ENCODE measurements at regions not wholly inside any gene's neighbourhood (a gene's known extent, or its start where the extent isn't known, plus 50 kb on each side); places are given as distances from the start of the nearest gene placed in this dataset.

DNA sequence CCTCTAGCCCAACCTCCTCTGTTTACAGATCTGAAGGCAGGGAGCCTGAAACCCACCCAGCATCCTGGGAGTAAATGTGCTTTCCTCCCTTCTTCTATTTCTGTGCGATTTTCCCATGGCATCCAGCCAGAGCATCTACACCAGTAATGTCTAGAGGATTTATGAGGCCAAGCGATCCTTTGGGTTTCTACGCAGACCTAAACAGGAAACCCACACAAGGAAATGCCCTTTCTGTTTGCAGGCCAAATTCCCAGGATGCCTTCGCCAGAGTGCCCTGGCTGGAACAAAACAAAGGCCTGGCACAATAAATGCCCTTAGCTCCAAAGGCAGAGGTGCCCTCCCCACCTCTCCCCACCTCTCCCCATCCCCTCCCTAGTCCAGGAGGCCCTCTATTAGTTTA is 110.5 kb upstream of the CDC42BPA start:
- FAIRE-seq: no peak
- intact Hi-C loops (cut with DNase I): loop anchor here in 1 of 3 donors (10.0 kb wide), 1 partner anchor 84 kb away; no protein-coding TSS in a partner anchor
- WGBS, 2 donors: 53 to 57% methylated on average over 4 of the region's 4 CpGs
- no peak overlapping the region for H3K4me3 ChIP-seq
- TF ChIP-seq, protein P1, sequence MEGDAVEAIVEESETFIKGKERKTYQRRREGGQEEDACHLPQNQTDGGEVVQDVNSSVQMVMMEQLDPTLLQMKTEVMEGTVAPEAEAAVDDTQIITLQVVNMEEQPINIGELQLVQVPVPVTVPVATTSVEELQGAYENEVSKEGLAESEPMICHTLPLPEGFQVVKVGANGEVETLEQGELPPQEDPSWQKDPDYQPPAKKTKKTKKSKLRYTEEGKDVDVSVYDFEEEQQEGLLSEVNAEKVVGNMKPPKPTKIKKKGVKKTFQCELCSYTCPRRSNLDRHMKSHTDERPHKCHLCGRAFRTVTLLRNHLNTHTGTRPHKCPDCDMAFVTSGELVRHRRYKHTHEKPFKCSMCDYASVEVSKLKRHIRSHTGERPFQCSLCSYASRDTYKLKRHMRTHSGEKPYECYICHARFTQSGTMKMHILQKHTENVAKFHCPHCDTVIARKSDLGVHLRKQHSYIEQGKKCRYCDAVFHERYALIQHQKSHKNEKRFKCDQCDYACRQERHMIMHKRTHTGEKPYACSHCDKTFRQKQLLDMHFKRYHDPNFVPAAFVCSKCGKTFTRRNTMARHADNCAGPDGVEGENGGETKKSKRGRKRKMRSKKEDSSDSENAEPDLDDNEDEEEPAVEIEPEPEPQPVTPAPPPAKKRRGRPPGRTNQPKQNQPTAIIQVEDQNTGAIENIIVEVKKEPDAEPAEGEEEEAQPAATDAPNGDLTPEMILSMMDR (IDR thresholded peaks at IDR 0.05): no peak
- H3K36me3 ChIP-seq: no peaks in the 10 kb centered on the region
- H3K27me3 ChIP-seq: no peaks in the 10 kb centered on the region
- DNase-seq: peak in 2 of 6 donors; percentile 20 to 43
- no peaks in the 10 kb centered on the region for H3K9me3 ChIP-seq
- H3K4me1 ChIP-seq: no peaks in the 10 kb centered on the region
- peak overlapping the region in 2 of 4 donors; percentile 34 to 58 for H3K27ac ChIP-seq
- peak; percentile 36 to 73 (median 60) for ATAC-seq

DNA sequence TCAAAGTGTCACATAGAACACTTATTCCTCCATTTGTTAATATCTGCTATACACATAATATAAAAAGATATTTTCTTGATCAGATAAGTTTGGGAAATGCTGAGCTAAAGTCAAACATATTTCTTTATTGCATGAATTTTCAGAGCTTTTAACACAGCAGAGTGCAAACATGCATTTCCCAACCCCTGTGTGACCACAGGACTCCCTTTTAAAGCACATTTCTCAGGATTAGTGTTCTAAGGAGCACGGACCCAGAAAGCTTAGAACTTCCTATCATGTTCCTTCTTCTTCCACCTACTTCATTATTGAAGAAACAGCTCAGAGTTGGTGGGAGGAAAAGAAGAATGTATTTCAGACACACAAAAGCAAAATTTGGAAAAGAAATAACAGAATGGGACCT is 109.1 kb upstream of the CDC42BPA start:
- TF ChIP-seq, protein P1 (IDR thresholded peaks at IDR 0.05): no peak
- Histone ChIP-seq H3K27me3 (no peaks in the 10 kb centered on the region), H3K4me1 (no peaks in the 10 kb centered on the region), H3K36me3 (no peaks in the 10 kb centered on the region), H3K27ac (no peak overlapping the region), H3K9me3 (no peaks in the 10 kb centered on the region), H3K4me3 (no peak overlapping the region)
- no peak for ATAC-seq
- FAIRE-seq: no peak
- WGBS, 2 donors: 74 to 85% methylated on average over 1 of the region's 1 CpG
- intact Hi-C loops (cut with DNase I): loop anchor here in 1 of 3 donors (10.0 kb wide), 1 partner anchor 83 kb away; no protein-coding TSS in a partner anchor
- no peak for DNase-seq

DNA sequence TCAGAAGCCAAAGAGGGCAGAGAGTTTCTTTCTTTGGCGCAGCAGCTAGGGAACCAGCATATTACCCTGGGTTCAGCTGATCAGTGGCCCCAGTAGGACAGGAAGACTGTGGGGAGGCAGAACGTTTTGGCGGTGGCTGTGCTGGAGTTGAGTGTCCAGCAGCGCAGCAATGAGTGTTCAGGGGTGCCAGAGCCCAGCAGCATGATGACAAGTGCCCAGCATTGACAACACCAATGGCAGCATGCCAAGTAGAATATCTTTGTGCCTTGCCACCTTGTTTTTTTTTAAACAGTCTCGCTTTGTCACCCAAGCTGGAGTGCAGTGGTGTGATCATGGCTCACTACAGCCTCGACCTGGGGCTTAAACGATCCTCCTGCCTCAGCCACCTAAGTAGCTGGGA is 106.7 kb upstream of the CDC42BPA start:
- H3K27ac ChIP-seq: no peak overlapping the region

DNA sequence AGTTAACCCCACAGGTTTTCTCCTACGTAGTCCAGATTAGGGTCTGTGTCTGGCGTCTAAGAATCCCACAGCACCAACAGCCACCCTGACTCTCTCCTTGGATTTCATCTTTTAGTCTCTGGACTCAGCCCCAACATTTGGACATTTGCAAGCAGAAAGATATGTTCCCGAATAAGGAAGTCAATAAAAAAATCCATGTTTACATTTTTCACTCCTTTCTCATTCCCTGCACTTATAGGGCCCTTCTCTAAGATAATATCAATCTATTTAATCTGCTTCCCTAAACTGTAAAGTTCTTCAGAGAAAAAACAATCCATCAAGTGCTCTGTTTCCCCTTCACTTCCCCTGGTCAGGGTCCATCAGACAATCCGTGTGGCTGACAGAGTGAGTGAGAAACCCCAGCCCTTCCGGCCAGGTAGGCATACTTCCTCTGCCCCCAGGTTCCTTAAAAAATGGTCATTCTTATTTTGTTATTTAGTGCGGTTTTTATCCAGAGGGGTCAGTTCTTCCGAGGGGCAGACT is 105.9 kb upstream of the CDC42BPA start:
- ATAC-seq: no peak
- Histone ChIP-seq H3K4me1 (no peaks in the 10 kb centered on the region), H3K27ac (no peak overlapping the region), H3K4me3 (no peak overlapping the region), H3K36me3 (no peaks in the 10 kb centered on the region), H3K27me3 (no peaks in the 10 kb centered on the region), H3K9me3 (no peaks in the 10 kb centered on the region)
- FAIRE-seq: no peak
- 67 to 78% methylated on average over 7 of the region's 7 CpGs for WGBS, 2 donors
- intact Hi-C loops (cut with DNase I): loop anchor here in 1 of 3 donors (10.0 kb wide), 1 partner anchor 79 kb away; no protein-coding TSS in a partner anchor
- no peak for DNase-seq
- TF ChIP-seq, protein P1 (IDR thresholded peaks at IDR 0.05): no peak

More for the DNA sequence above, 106.7 kb upstream of the CDC42BPA start:
- WGBS, 2 donors: 88 to 89% methylated on average over 7 of the region's 7 CpGs
- no peak for DNase-seq
- Histone ChIP-seq H3K9me3 (no peaks in the 10 kb centered on the region), H3K4me3 (no peak overlapping the region), H3K27me3 (no peaks in the 10 kb centered on the region), H3K4me1 (no peaks in the 10 kb centered on the region), H3K36me3 (no peaks in the 10 kb centered on the region)
- ATAC-seq: no peak
- TF ChIP-seq, protein P1 (IDR thresholded peaks at IDR 0.05): no peak
- FAIRE-seq: no peak
- intact Hi-C loops (cut with DNase I): loop anchor here in 1 of 3 donors (10.0 kb wide), 1 partner anchor 80 kb away; no protein-coding TSS in a partner anchor

DNA sequence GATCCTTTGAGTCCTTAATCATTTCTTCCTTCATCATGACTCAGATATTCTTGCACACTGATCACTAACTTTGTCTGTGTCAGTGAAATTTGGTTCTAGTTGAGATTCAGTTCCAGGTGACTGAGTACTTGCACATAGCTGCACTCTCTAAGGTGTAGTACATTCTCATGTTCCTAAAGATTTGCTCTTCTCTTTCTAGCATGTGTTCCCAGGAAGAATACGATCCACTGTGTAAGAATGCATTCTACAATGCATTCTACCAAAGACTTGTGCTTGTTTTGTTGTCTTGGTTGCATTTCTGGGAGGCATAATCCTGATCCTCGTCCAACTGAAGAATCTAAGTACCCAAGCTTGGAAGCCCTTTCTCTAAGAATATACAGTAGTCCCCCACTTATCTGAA is 104.3 kb upstream of the CDC42BPA start:
- no peaks in the 10 kb centered on the region for H3K9me3 ChIP-seq
- H3K27ac ChIP-seq: no peak overlapping the region
- intact Hi-C loops (cut with DNase I): loop anchor here in 1 of 3 donors (10.0 kb wide), 1 partner anchor 78 kb away; no protein-coding TSS in a partner anchor
- FAIRE-seq (no peak), DNase-seq (no peak), ATAC-seq (no peak)
- no peaks in the 10 kb centered on the region for H3K36me3 ChIP-seq
- TF ChIP-seq, protein P1 (IDR thresholded peaks at IDR 0.05): no peak
- no peaks in the 10 kb centered on the region for H3K4me1 ChIP-seq
- WGBS, 2 donors: 82 to 95% methylated on average over 2 of the region's 2 CpGs
- H3K27me3 ChIP-seq: no peaks in the 10 kb centered on the region
- no peak overlapping the region for H3K4me3 ChIP-seq
